ENCODE measurements at regions not wholly inside any gene's neighbourhood (a gene's known extent, or its start where the extent isn't known, plus 50 kb on each side); places are given as distances from the start of the nearest gene placed in this dataset.

GRCh38 chr13:84567848-84568247 is 685.6 kb upstream of the SLITRK1 start:
- TF ChIP-seq, protein P1, sequence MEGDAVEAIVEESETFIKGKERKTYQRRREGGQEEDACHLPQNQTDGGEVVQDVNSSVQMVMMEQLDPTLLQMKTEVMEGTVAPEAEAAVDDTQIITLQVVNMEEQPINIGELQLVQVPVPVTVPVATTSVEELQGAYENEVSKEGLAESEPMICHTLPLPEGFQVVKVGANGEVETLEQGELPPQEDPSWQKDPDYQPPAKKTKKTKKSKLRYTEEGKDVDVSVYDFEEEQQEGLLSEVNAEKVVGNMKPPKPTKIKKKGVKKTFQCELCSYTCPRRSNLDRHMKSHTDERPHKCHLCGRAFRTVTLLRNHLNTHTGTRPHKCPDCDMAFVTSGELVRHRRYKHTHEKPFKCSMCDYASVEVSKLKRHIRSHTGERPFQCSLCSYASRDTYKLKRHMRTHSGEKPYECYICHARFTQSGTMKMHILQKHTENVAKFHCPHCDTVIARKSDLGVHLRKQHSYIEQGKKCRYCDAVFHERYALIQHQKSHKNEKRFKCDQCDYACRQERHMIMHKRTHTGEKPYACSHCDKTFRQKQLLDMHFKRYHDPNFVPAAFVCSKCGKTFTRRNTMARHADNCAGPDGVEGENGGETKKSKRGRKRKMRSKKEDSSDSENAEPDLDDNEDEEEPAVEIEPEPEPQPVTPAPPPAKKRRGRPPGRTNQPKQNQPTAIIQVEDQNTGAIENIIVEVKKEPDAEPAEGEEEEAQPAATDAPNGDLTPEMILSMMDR (IDR thresholded peaks at IDR 0.05 in 4 of 5, conservative IDR thresholded peaks at IDR 0.05 in 1 of 5), result no peak
- no peak for TF ChIP-seq POLR2A (IDR thresholded peaks at IDR 0.05)
